Activated CD8-positive, alpha-beta memory T cell treated with anti-CD3 and anti-CD28 coated beads for 48 hours (primary cell): ENCODE measurements at regions not wholly inside any gene's neighbourhood (a gene's known extent, or its start where the extent isn't known, plus 50 kb on each side); places are given as distances from the start of the nearest gene placed in this dataset.
"Not testable (repeated sequence)": the region's sequence is repeated elsewhere in the genome, so short reads cannot be mapped to it uniquely, and the experiment has no call there.

Experiments
- DNase-seq, 3 experiments: peaks; one replicate each; pipeline ENCODE4 v3.0.0-alpha.2; 2020; ENCODE audit warnings: low read depth in 2 of 3, low spot score in 2 of 3

GRCh38 chr2:16207611-16208010 is 267.3 kb downstream of the MYCN start:
- DNase-seq, result no peak

GRCh38 chr2:16207151-16207550 is 266.8 kb downstream of the MYCN start:
- DNase-seq, result no peak

GRCh38 chr2:16206191-16206944 is 266.0 kb downstream of the MYCN start:
- no peak for DNase-seq

- no peak for DNase-seq
These were observed 265.3 kb downstream of the MYCN start for GRCh38 chr2:16205631-16206030.

GRCh38 chr2:16204886-16205620 is 264.7 kb downstream of the MYCN start:
- DNase-seq, result no peak

GRCh38 chr2:16204251-16204650 is 263.9 kb downstream of the MYCN start:
- DNase-seq, result no peak

GRCh38 chr2:16203691-16204090 is 263.3 kb downstream of the MYCN start:
- DNase-seq, result no peak

- no peak for DNase-seq
These were observed 262.7 kb downstream of the MYCN start for GRCh38 chr2:16203069-16203468.

- no peak for DNase-seq
These were observed 262.1 kb downstream of the MYCN start for GRCh38 chr2:16202266-16203020.

- DNase-seq, result no peak
These were observed 261.5 kb downstream of the MYCN start for GRCh38 chr2:16201848-16202247.

GRCh38 chr2:16200554-16201193 is 260.3 kb downstream of the MYCN start:
- no peak for DNase-seq

GRCh38 chr2:16199882-16200553 is 259.7 kb downstream of the MYCN start:
- DNase-seq, result no peak

GRCh38 chr2:16199241-16199640 is 258.9 kb downstream of the MYCN start:
- DNase-seq, result not testable (repeated sequence)

- no peak for DNase-seq
These were observed 258.0 kb downstream of the MYCN start for GRCh38 chr2:16198166-16198912.

GRCh38 chr2:16197504-16198147 is 257.3 kb downstream of the MYCN start:
- no peak for DNase-seq

GRCh38 chr2:16196687-16197503 is 256.5 kb downstream of the MYCN start:
- DNase-seq, result no peak

- DNase-seq, result no peak
These were observed 255.3 kb downstream of the MYCN start for GRCh38 chr2:16195681-16196070.

- DNase-seq, result no peak
These were observed 254.8 kb downstream of the MYCN start for GRCh38 chr2:16194931-16195680.
